NCI-H2107 treated with DMSO at 0.1 percent for 48 hours (cell line): ENCODE measurements at regions not wholly inside any gene's neighbourhood (a gene's known extent, or its start where the extent isn't known, plus 50 kb on each side); places are given as distances from the start of the nearest gene placed in this dataset.
"Not testable (repeated sequence)": the region's sequence is repeated elsewhere in the genome, so short reads cannot be mapped to it uniquely, and the experiment has no call there.

Experiments
- DNase-seq: peaks from one replicate; lab custom pipeline; 2025; ENCODE audit not compliant: unreplicated experiment; lab: John Stamatoyannopoulos, UW

GRCh38 chr13:80083853-80084676 lies 256.9 kb downstream of the SPRY2 start:
- DNase-seq: peak; percentile 20

- no peak for DNase-seq
These were observed 257.7 kb downstream of the SPRY2 start for GRCh38 chr13:80083081-80083852.

- DNase-seq: no peak
These were observed 258.4 kb downstream of the SPRY2 start for GRCh38 chr13:80082396-80083080.

- DNase-seq: no peak
These were observed 266.1 kb downstream of the SPRY2 start for GRCh38 chr13:80074811-80075210.

- no peak for DNase-seq
These were observed 266.7 kb downstream of the SPRY2 start for GRCh38 chr13:80074143-80074752.

GRCh38 chr13:80072231-80072630 lies 268.7 kb downstream of the SPRY2 start:
- DNase-seq: no peak

GRCh38 chr13:80070024-80070703 lies 270.8 kb downstream of the SPRY2 start:
- peak; percentile 66 for DNase-seq

- DNase-seq: no peak
These were observed 271.6 kb downstream of the SPRY2 start for GRCh38 chr13:80069374-80069773.

GRCh38 chr13:80065996-80066395 lies 274.9 kb downstream of the SPRY2 start:
- DNase-seq: no peak

GRCh38 chr13:80062416-80062815 lies 278.5 kb downstream of the SPRY2 start:
- DNase-seq: not testable (repeated sequence)

GRCh38 chr13:80059789-80060188 lies 281.1 kb downstream of the SPRY2 start:
- DNase-seq: no peak

GRCh38 chr13:80058626-80059025 lies 282.3 kb downstream of the SPRY2 start:
- DNase-seq: no peak

GRCh38 chr13:80055847-80056246 lies 285.1 kb downstream of the SPRY2 start:
- DNase-seq: no peak

GRCh38 chr13:80054806-80055205 lies 286.1 kb downstream of the SPRY2 start:
- DNase-seq: no peak

GRCh38 chr13:80052286-80052685 lies 288.6 kb downstream of the SPRY2 start:
- DNase-seq: no peak

GRCh38 chr13:80050252-80050651 lies 290.7 kb downstream of the SPRY2 start:
- no peak for DNase-seq

GRCh38 chr13:80048802-80049201 lies 292.1 kb downstream of the SPRY2 start:
- peak; percentile 58 for DNase-seq

GRCh38 chr13:80048030-80048429 lies 292.9 kb downstream of the SPRY2 start:
- no peak for DNase-seq

- DNase-seq: no peak
These were observed 293.5 kb downstream of the SPRY2 start for GRCh38 chr13:80047406-80047805.

GRCh38 chr13:80040981-80041317 lies 300.0 kb downstream of the SPRY2 start:
- no peak for DNase-seq
